ENCODE measurements at regions not wholly inside any gene's neighbourhood (a gene's known extent, or its start where the extent isn't known, plus 50 kb on each side); places are given as distances from the start of the nearest gene placed in this dataset.

DNA sequence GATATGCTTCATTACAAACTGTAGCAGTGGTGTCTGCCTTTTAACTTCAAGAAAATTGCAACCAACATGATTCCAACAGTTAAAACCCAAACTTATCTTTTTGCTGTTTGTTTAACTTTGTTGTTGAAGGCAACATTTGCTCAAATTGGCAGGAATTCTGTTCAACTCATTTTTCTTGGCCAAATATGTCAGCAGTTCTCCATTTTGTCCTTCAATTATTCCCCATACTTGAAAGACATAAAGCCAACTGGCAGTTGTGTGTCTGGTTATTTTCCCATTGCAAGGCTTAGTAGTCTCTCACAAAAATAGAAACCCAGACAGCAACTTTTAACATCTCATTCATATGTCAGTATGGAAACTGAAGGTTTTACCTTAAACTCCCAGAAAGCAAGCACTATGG is 146.3 kb downstream of the LRIG3 start:
- no TSS peak for BruUV-seq (replicated peaks)
- Histone ChIP-seq H3K27me3 (ENCODE audit: insufficient read depth, low read length) (no peaks in the 10 kb centered on the region), H3K4me1 (ENCODE audit: control insufficient read depth in 1 of 2, insufficient read depth in 2 of 2, low read length in 2 of 2) (no peaks in the 10 kb centered on the region), H3K36me3 (ENCODE audit: control insufficient read depth in 1 of 2, insufficient read depth in 2 of 2, low read length in 2 of 2) (no peaks in the 10 kb centered on the region), H3K4me2 (ENCODE audit: low read length) (no peak overlapping the region), H3K9me2 (ENCODE audit: insufficient read depth) (no peaks in the 10 kb centered on the region), H4K20me1 (ENCODE audit: insufficient read depth) (no peaks in the 10 kb centered on the region), H2AFZ (ENCODE audit: low read depth, low read length, poor library complexity, severe bottlenecking) (no peak overlapping the region), H3K79me2 (ENCODE audit: insufficient read depth, low read length) (no peaks in the 10 kb centered on the region), H3K27ac (ENCODE audit: low read depth, low read length) (no peak overlapping the region), H3K9me3 (ENCODE audit: control insufficient read depth in 1 of 2, insufficient read depth in 1 of 2, low read depth in 1 of 2, low read length in 2 of 2) (no peaks in the 10 kb centered on the region), H3K4me3 (replicated peaks in 1 of 2; ENCODE audit: low read depth in 1 of 2, low read length in 2 of 2) (no peak overlapping the region), H3K9ac (ENCODE audit: low read length) (no peak overlapping the region)
- TF ChIP-seq YY1 (IDR thresholded peaks at IDR 0.05; ENCODE audit: extremely low read depth, insufficient replicate concordance, low read depth, low read length) = no peak
- TF ChIP-seq SP1 (IDR thresholded peaks at IDR 0.05; ENCODE audit: low read depth) = no peak
- TF ChIP-seq CBX3 (IDR thresholded peaks at IDR 0.05; ENCODE audit: low read depth) = no peak
- TF ChIP-seq FOSL1 (IDR thresholded peaks at IDR 0.05; ENCODE audit: low read depth) = no peak
- TF ChIP-seq SRF (IDR thresholded peaks at IDR 0.05; ENCODE audit: low read depth) = no peak
- no peak for TF ChIP-seq ELF1 (IDR thresholded peaks at IDR 0.05; ENCODE audit: borderline replicate concordance, low read depth)
- no peak for TF ChIP-seq POLR2AphosphoS5 (IDR thresholded peaks at IDR 0.05; ENCODE audit: low read depth, low read length)
- TF ChIP-seq RAD21 (IDR thresholded peaks at IDR 0.05; ENCODE audit: low read depth) = no peak
- TF ChIP-seq, protein P1, sequence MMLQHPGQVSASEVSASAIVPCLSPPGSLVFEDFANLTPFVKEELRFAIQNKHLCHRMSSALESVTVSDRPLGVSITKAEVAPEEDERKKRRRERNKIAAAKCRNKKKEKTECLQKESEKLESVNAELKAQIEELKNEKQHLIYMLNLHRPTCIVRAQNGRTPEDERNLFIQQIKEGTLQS (IDR thresholded peaks at IDR 0.05) = no peak
- ChIA-PET RAD21 (ENCODE audit: low non-redundant PET in 1 of 2, low total read pairs in 2 of 2, uncharacterized antibody in 2 of 2, unreplicated experiment in 2 of 2) (no interaction called here), CTCF (no interaction called here), POLR2A (no interaction called here)
- intact Hi-C loops (cut with micrococcal nuclease) = no loop called here
- no peak for ATAC-seq
- DNase-seq (ENCODE audit: low read depth, low spot score) = no peak

DNA sequence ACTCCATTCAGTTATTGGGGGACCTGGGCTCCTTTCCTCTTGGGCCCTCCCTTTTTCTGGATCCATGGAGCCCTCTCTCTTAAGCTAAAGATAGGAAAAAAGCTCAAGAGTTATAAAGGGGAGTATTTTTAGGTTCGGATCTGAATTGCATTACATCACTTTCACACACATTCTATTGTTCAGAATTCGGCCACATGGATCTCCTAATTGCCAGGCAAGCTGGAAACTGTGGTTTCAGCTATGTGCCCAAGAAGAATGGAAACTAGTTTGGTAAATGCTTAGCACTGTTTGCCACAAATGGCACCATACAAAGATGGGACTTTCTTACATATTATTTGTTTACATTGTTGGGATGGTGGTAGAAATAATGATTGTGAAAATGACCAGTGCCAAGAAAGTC is 145.6 kb downstream of the LRIG3 start:
- ATAC-seq = no peak
- BruUV-seq (replicated peaks) = no TSS peak
- CTCF ChIA-PET = no interaction called here
- no peak overlapping the region for H3K9ac ChIP-seq (ENCODE audit: low read length)
- no peaks in the 10 kb centered on the region for H3K9me2 ChIP-seq (ENCODE audit: insufficient read depth)
- H3K4me1 ChIP-seq (ENCODE audit: control insufficient read depth in 1 of 2, insufficient read depth in 2 of 2, low read length in 2 of 2) = no peaks in the 10 kb centered on the region
- H3K36me3 ChIP-seq (ENCODE audit: control insufficient read depth in 1 of 2, insufficient read depth in 2 of 2, low read length in 2 of 2) = no peaks in the 10 kb centered on the region
- no peak overlapping the region for H3K4me3 ChIP-seq (replicated peaks in 1 of 2; ENCODE audit: low read depth in 1 of 2, low read length in 2 of 2)
- H3K27me3 ChIP-seq (ENCODE audit: insufficient read depth, low read length) = no peaks in the 10 kb centered on the region
- RAD21 ChIA-PET (ENCODE audit: low non-redundant PET in 1 of 2, low total read pairs in 2 of 2, uncharacterized antibody in 2 of 2, unreplicated experiment in 2 of 2) = no interaction called here
- intact Hi-C loops (cut with micrococcal nuclease) = no loop called here
- no peak overlapping the region for H3K4me2 ChIP-seq (ENCODE audit: low read length)
- H3K9me3 ChIP-seq (ENCODE audit: control insufficient read depth in 1 of 2, insufficient read depth in 1 of 2, low read depth in 1 of 2, low read length in 2 of 2) = no peaks in the 10 kb centered on the region
- H2AFZ ChIP-seq (ENCODE audit: low read depth, low read length, poor library complexity, severe bottlenecking) = no peak overlapping the region
- POLR2A ChIA-PET = no interaction called here
- H3K79me2 ChIP-seq (ENCODE audit: insufficient read depth, low read length) = no peaks in the 10 kb centered on the region
- no peak for DNase-seq (ENCODE audit: low read depth, low spot score)
- H4K20me1 ChIP-seq (ENCODE audit: insufficient read depth) = no peaks in the 10 kb centered on the region
- no peak overlapping the region for H3K27ac ChIP-seq (ENCODE audit: low read depth, low read length)
- TF ChIP-seq SIN3A (IDR thresholded peaks at IDR 0.05; ENCODE audit: low read depth) (no peak), ZFX (IDR thresholded peaks at IDR 0.05) (no peak), EZH2 (IDR thresholded peaks at IDR 0.05) (no peak), POLR2A (IDR thresholded peaks at IDR 0.05; ENCODE audit: borderline replicate concordance, extremely low read depth, insufficient read depth, insufficient read length) (no peak), JUND (IDR thresholded peaks at IDR 0.05) (no peak), FOSL1 (IDR thresholded peaks at IDR 0.05; ENCODE audit: low read depth) (no peak), POLR2AphosphoS5 (IDR thresholded peaks at IDR 0.05; ENCODE audit: low read depth, low read length) (no peak), EZH2phosphoT487 (IDR thresholded peaks at IDR 0.05; ENCODE audit: borderline replicate concordance) (no peak), EGR1 (IDR thresholded peaks at IDR 0.05; ENCODE audit: low read depth) (no peak), SP1 (IDR thresholded peaks at IDR 0.05; ENCODE audit: low read depth) (no peak)
- TF ChIP-seq, protein P1 (IDR thresholded peaks at IDR 0.05) = no peak
- TF ChIP-seq, protein P2, sequence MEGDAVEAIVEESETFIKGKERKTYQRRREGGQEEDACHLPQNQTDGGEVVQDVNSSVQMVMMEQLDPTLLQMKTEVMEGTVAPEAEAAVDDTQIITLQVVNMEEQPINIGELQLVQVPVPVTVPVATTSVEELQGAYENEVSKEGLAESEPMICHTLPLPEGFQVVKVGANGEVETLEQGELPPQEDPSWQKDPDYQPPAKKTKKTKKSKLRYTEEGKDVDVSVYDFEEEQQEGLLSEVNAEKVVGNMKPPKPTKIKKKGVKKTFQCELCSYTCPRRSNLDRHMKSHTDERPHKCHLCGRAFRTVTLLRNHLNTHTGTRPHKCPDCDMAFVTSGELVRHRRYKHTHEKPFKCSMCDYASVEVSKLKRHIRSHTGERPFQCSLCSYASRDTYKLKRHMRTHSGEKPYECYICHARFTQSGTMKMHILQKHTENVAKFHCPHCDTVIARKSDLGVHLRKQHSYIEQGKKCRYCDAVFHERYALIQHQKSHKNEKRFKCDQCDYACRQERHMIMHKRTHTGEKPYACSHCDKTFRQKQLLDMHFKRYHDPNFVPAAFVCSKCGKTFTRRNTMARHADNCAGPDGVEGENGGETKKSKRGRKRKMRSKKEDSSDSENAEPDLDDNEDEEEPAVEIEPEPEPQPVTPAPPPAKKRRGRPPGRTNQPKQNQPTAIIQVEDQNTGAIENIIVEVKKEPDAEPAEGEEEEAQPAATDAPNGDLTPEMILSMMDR (IDR thresholded peaks at IDR 0.05 in 2 of 3, conservative IDR thresholded peaks at IDR 0.05 in 1 of 3; ENCODE audit: borderline replicate concordance in 1 of 3, insufficient read depth in 1 of 3, low read depth in 2 of 3, low read length in 2 of 3) = no peak
- TF ChIP-seq, protein P3, sequence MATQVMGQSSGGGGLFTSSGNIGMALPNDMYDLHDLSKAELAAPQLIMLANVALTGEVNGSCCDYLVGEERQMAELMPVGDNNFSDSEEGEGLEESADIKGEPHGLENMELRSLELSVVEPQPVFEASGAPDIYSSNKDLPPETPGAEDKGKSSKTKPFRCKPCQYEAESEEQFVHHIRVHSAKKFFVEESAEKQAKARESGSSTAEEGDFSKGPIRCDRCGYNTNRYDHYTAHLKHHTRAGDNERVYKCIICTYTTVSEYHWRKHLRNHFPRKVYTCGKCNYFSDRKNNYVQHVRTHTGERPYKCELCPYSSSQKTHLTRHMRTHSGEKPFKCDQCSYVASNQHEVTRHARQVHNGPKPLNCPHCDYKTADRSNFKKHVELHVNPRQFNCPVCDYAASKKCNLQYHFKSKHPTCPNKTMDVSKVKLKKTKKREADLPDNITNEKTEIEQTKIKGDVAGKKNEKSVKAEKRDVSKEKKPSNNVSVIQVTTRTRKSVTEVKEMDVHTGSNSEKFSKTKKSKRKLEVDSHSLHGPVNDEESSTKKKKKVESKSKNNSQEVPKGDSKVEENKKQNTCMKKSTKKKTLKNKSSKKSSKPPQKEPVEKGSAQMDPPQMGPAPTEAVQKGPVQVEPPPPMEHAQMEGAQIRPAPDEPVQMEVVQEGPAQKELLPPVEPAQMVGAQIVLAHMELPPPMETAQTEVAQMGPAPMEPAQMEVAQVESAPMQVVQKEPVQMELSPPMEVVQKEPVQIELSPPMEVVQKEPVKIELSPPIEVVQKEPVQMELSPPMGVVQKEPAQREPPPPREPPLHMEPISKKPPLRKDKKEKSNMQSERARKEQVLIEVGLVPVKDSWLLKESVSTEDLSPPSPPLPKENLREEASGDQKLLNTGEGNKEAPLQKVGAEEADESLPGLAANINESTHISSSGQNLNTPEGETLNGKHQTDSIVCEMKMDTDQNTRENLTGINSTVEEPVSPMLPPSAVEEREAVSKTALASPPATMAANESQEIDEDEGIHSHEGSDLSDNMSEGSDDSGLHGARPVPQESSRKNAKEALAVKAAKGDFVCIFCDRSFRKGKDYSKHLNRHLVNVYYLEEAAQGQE (IDR thresholded peaks at IDR 0.05; ENCODE audit: low read depth) = no peak
